ENCODE measurements at regions not wholly inside any gene's neighbourhood (a gene's known extent, or its start where the extent isn't known, plus 50 kb on each side); places are given as distances from the start of the nearest gene placed in this dataset.

DNA sequence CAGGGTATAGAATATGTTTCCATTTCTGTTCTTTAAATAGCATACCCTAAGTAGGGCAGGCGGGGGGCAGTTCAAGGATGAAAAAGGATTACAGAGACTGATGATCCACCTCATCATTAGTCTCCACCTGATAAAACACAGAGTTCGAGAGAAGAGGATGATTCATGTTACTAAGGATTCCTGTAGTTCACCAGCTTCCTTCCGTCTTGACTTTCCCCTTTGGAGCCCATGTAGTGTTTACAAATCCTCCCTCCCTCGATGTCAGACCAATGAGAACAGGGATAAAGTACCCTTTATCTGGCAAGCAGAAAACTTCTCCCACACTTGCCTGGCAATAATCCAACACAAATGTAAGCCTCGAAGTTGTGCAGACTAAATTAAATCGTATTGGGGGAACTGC, 526.3 kb upstream of the FAM241A start:
- TF ChIP-seq FOS (IDR thresholded peaks at IDR 0.05; ENCODE audit: borderline replicate concordance, extremely low read depth, insufficient read length) (no peak), SIN3A (IDR thresholded peaks at IDR 0.05; ENCODE audit: low read depth, low read length) (no peak), BCL11A (IDR thresholded peaks at IDR 0.05; ENCODE audit: low read depth, low read length) (no peak), POLR2AphosphoS5 (IDR thresholded peaks at IDR 0.05; ENCODE audit: low read length) (no peak), EZH2 (IDR thresholded peaks at IDR 0.05; ENCODE audit: borderline replicate concordance, control insufficient read depth, low read depth, low read length) (no peak), MYC (IDR thresholded peaks at IDR 0.05; ENCODE audit: insufficient read depth, insufficient read length, insufficient replicate concordance, low read length, severe bottlenecking) (no peak), SMC3 (IDR thresholded peaks at IDR 0.05; ENCODE audit: borderline replicate concordance, low read length) (no peak), CEBPB (IDR thresholded peaks at IDR 0.05; ENCODE audit: borderline replicate concordance in 1 of 2, low read depth in 2 of 2, low read length in 2 of 2) (no peak), ZBTB11 (CRISPR knock-in tag; IDR thresholded peaks at IDR 0.05) (no peak)
- TF ChIP-seq, protein P1, sequence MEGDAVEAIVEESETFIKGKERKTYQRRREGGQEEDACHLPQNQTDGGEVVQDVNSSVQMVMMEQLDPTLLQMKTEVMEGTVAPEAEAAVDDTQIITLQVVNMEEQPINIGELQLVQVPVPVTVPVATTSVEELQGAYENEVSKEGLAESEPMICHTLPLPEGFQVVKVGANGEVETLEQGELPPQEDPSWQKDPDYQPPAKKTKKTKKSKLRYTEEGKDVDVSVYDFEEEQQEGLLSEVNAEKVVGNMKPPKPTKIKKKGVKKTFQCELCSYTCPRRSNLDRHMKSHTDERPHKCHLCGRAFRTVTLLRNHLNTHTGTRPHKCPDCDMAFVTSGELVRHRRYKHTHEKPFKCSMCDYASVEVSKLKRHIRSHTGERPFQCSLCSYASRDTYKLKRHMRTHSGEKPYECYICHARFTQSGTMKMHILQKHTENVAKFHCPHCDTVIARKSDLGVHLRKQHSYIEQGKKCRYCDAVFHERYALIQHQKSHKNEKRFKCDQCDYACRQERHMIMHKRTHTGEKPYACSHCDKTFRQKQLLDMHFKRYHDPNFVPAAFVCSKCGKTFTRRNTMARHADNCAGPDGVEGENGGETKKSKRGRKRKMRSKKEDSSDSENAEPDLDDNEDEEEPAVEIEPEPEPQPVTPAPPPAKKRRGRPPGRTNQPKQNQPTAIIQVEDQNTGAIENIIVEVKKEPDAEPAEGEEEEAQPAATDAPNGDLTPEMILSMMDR (IDR thresholded peaks at IDR 0.05 in 2 of 3, conservative IDR thresholded peaks at IDR 0.05 in 1 of 3; ENCODE audit: control insufficient read depth in 2 of 3, extremely low read depth in 1 of 3, insufficient read depth in 1 of 3, low read depth in 3 of 3, low read length in 3 of 3), result no peak
- TF ChIP-seq, protein P2, sequence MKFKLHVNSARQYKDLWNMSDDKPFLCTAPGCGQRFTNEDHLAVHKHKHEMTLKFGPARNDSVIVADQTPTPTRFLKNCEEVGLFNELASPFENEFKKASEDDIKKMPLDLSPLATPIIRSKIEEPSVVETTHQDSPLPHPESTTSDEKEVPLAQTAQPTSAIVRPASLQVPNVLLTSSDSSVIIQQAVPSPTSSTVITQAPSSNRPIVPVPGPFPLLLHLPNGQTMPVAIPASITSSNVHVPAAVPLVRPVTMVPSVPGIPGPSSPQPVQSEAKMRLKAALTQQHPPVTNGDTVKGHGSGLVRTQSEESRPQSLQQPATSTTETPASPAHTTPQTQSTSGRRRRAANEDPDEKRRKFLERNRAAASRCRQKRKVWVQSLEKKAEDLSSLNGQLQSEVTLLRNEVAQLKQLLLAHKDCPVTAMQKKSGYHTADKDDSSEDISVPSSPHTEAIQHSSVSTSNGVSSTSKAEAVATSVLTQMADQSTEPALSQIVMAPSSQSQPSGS (IDR thresholded peaks at IDR 0.05; ENCODE audit: low read length), result no peak
